ENCODE measurements at regions not wholly inside any gene's neighbourhood (a gene's known extent, or its start where the extent isn't known, plus 50 kb on each side); places are given as distances from the start of the nearest gene placed in this dataset.
"Not testable (repeated sequence)": the region's sequence is repeated elsewhere in the genome, so short reads cannot be mapped to it uniquely, and the experiment has no call there.

DNA sequence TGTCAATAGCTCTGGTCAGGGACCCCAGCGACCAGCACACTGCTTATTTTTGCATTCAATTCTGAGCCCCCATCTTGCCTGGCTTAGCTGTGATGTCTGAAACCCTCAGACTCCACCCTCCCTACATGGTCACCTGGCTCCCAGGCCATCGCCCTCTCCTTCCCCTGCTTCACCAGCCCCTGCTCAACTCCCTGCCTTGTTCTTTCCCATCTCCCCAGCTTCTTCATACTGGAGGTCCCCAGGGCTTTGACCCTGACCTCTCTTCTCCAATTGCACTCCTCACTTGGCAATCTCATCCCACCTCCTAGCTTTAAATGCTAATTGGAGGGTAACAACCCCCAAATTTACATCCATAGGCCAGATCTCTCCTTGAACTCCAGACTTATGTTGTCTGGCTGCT is 84.3 kb upstream of the GNAZ start:
- POLR2A ChIA-PET, result no interaction called here

DNA sequence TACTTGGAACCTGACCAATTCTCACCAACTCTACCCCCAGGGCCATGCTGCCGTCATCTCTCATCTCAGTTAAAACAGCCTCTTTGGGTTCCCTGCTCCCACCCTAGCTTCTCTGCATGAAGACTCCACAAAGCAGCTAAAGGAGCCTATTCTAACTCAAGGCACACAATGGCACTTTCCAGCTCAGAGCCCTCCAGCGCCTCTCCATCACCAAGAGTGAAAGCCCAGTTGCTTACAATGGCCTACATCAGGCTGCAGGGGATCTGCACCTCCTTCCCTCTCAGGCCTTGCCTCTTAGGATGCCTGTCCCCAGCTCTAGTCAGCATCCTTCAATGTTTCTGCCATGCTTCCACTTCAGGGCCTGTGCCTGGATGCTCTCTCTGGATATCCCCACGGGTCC is 83.7 kb upstream of the GNAZ start:
- TF ChIP-seq SUZ12 (IDR thresholded peaks at IDR 0.05) (no peak), BHLHE40 (IDR thresholded peaks at IDR 0.05; ENCODE audit: borderline replicate concordance) (no peak), FOXM1 (IDR thresholded peaks at IDR 0.05; ENCODE audit: borderline replicate concordance) (no peak), CTBP1 (IDR thresholded peaks at IDR 0.05; ENCODE audit: borderline replicate concordance) (no peak), L3MBTL2 (conservative IDR thresholded peaks at IDR 0.05) (no peak), FOXA1 (IDR thresholded peaks at IDR 0.05) (no peak), TARDBP (IDR thresholded peaks at IDR 0.05) (no peak), ARNT (IDR thresholded peaks at IDR 0.05) (no peak), ZNF384 (IDR thresholded peaks at IDR 0.05) (no peak), ELF4 (IDR thresholded peaks at IDR 0.05) (no peak), FOXK2 (IDR thresholded peaks at IDR 0.05) (no peak), HDGF (IDR thresholded peaks at IDR 0.05; ENCODE audit: borderline replicate concordance) (no peak), NFRKB (IDR thresholded peaks at IDR 0.05) (no peak), LEF1 (IDR thresholded peaks at IDR 0.05; ENCODE audit: borderline replicate concordance) (no peak), SP1 (IDR thresholded peaks at IDR 0.05) (no peak)
- TF ChIP-seq, protein P1, sequence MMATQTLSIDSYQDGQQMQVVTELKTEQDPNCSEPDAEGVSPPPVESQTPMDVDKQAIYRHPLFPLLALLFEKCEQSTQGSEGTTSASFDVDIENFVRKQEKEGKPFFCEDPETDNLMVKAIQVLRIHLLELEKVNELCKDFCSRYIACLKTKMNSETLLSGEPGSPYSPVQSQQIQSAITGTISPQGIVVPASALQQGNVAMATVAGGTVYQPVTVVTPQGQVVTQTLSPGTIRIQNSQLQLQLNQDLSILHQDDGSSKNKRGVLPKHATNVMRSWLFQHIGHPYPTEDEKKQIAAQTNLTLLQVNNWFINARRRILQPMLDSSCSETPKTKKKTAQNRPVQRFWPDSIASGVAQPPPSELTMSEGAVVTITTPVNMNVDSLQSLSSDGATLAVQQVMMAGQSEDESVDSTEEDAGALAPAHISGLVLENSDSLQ (IDR thresholded peaks at IDR 0.05), result no peak
- no peak for DNase-seq (ENCODE audit: extremely low spot score)
- ChIA-PET CTCF (no interaction called here), POLR2A (no interaction called here)

More for the DNA sequence above, 84.3 kb upstream of the GNAZ start:
- CTCF ChIA-PET, result no interaction called here
- DNase-seq (ENCODE audit: extremely low spot score), result no peak
- TF ChIP-seq CTBP1 (IDR thresholded peaks at IDR 0.05; ENCODE audit: borderline replicate concordance) (no peak), HDGF (IDR thresholded peaks at IDR 0.05; ENCODE audit: borderline replicate concordance) (no peak), ZNF384 (IDR thresholded peaks at IDR 0.05) (no peak), LEF1 (IDR thresholded peaks at IDR 0.05; ENCODE audit: borderline replicate concordance) (no peak), ELF4 (IDR thresholded peaks at IDR 0.05) (no peak), NFRKB (IDR thresholded peaks at IDR 0.05) (no peak), BHLHE40 (IDR thresholded peaks at IDR 0.05; ENCODE audit: borderline replicate concordance) (no peak), ARNT (IDR thresholded peaks at IDR 0.05) (no peak), TARDBP (IDR thresholded peaks at IDR 0.05) (no peak), SUZ12 (IDR thresholded peaks at IDR 0.05) (no peak), FOXM1 (IDR thresholded peaks at IDR 0.05; ENCODE audit: borderline replicate concordance) (no peak), FOXK2 (IDR thresholded peaks at IDR 0.05) (no peak), FOXA1 (IDR thresholded peaks at IDR 0.05) (no peak), SP1 (IDR thresholded peaks at IDR 0.05) (no peak)
- TF ChIP-seq, protein P1 (IDR thresholded peaks at IDR 0.05), result no peak

DNA sequence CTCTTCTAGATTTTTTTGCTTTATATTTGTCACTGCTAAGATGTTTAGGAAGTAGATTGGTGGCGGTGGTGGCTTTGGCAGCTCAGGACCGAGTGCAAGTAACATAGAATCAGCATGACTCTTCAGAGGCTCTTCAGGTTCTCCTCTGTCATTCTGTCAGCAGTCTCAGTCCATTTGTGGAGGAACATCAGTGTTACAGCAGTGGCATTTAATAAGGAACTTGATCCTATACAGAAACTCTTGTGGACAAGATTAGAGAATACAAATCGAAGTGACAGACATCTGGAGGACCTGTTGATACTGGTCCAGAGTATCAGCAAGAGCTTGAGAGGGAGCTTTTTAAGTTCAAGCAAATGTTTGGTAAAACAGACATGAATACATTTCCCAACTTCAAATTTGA is 82.2 kb upstream of the GNAZ start:
- POLR2A ChIA-PET, result no interaction called here
- DNase-seq (ENCODE audit: extremely low spot score), result no peak
- TF ChIP-seq L3MBTL2 (conservative IDR thresholded peaks at IDR 0.05) (no peak), CTBP1 (IDR thresholded peaks at IDR 0.05; ENCODE audit: borderline replicate concordance) (no peak), SUZ12 (IDR thresholded peaks at IDR 0.05) (no peak), NFRKB (IDR thresholded peaks at IDR 0.05) (no peak), ZNF384 (IDR thresholded peaks at IDR 0.05) (no peak), FOXA1 (IDR thresholded peaks at IDR 0.05) (no peak), SP1 (IDR thresholded peaks at IDR 0.05) (no peak), ELF4 (IDR thresholded peaks at IDR 0.05) (no peak), TARDBP (IDR thresholded peaks at IDR 0.05) (no peak), ARNT (IDR thresholded peaks at IDR 0.05) (no peak), HDGF (IDR thresholded peaks at IDR 0.05; ENCODE audit: borderline replicate concordance) (no peak), LEF1 (IDR thresholded peaks at IDR 0.05; ENCODE audit: borderline replicate concordance) (no peak)
- TF ChIP-seq, protein P1 (IDR thresholded peaks at IDR 0.05), result no peak
- CTCF ChIA-PET, result no interaction called here

DNA sequence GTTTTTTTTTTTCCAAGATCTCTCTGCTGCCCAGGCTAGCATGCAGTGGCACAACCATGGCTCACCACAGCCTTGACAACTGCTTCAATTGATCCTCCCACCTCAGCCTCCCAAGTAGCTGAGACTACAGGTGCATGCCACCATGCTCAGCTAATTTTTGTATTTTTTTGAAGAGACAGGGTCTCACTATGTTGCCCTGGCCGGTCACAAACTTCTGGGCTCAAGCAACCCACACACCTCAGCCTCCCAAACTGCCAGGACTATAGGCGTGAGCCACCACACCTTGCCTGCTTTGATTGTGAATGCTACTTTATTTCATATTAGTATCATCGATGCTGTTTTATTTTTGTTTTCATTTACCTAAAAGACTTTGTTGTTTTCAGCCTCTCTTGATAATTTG is 81.5 kb upstream of the GNAZ start:
- ChIA-PET CTCF (no interaction called here), POLR2A (no interaction called here)
- no peak for DNase-seq (ENCODE audit: extremely low spot score)
- no peak for TF ChIP-seq NFRKB (IDR thresholded peaks at IDR 0.05)

DNA sequence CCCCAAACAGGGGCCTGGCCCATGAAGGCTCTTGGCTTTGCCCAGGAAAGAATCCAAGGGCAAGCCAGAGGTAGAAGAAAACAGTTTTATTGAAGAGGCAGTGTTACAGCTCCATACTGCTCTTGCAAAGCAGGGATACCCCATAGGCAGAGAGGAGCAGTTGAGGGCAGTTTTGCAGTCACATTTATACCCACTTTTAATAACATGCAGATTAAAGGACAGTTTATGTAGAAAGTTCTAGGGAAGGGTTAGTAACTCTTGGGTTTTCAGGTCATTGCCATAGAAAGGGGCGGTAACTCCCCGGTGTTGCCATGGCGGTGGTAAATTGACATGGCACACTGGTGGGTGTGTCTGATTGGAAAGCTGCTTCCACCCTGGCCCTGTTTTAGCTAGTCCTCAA is 80.5 kb upstream of the GNAZ start:
- ChIA-PET POLR2A (no interaction called here), CTCF (no interaction called here)

DNA sequence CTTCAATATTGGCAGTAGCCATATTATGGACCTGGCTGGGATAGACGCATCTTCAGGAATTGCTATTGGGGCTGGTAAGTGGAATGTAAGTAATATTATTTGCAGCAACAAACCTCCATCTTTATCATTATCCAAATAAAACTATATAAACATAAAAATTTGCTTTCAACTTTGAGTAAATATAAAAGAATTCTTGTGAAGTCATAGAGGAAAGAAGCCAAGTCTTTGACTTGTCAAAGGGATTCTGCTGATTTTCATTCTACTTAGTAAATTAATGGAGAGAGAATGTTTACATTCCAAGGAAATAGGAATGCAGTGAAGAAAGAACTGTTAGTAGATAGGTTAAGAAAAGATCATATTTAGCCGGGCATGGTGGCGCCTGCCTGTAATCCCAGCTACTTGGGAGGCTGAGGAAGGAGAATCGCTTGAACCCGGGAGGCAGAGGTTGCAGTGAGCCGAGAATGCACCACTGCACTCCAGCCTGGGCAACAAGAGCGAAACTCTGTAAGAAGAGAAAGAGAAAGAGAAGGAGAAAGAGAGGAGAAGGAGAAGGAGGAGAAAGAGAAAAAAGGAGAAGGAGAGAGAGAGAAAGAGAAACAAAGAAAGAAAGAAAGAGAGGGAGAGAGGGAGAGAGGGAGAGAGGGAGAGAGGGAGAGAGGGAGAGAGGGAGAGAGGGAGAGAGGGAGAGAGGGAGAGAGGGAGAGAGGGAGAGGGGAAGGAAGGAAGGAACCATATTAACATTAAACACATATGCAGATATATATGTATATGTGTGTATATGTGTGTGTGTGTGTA is 79.4 kb upstream of the GNAZ start:
- POLR2A ChIA-PET; DNase-seq (ENCODE audit: extremely low spot score); CTCF ChIA-PET: not testable (repeated sequence)

More for the DNA sequence above, 80.5 kb upstream of the GNAZ start:
- DNase-seq (ENCODE audit: extremely low spot score), result no peak
- TF ChIP-seq FOXA1 (IDR thresholded peaks at IDR 0.05) (no peak), FOXK2 (IDR thresholded peaks at IDR 0.05) (no peak), ARNT (IDR thresholded peaks at IDR 0.05) (no peak), FOXM1 (IDR thresholded peaks at IDR 0.05; ENCODE audit: borderline replicate concordance) (no peak), BHLHE40 (IDR thresholded peaks at IDR 0.05; ENCODE audit: borderline replicate concordance) (no peak), ZNF384 (IDR thresholded peaks at IDR 0.05) (no peak), ELF4 (IDR thresholded peaks at IDR 0.05) (no peak), TARDBP (IDR thresholded peaks at IDR 0.05) (no peak), SP1 (IDR thresholded peaks at IDR 0.05) (no peak), NFRKB (IDR thresholded peaks at IDR 0.05) (no peak)
- TF ChIP-seq, protein P1 (IDR thresholded peaks at IDR 0.05), result no peak

Measured in HEK293T (cell line).